ENCODE measurements at regions not wholly inside any gene's neighbourhood (a gene's known extent, or its start where the extent isn't known, plus 50 kb on each side); places are given as distances from the start of the nearest gene placed in this dataset.

- TF ChIP-seq GATA2 (IDR thresholded peaks at IDR 0.05; ENCODE audit: low read depth, low read length): no peak
- no peak for TF ChIP-seq GATA3 (IDR thresholded peaks at IDR 0.05; ENCODE audit: low read depth, low read length)
Measured at GRCh38 chr5:162882629-162883028, 554.8 kb upstream of the CCNG1 start.

All from SH-SY5Y (cell line).